Upper lobe of left lung (tissue), 6 donors: ENCODE measurements at regions not wholly inside any gene's neighbourhood (a gene's known extent, or its start where the extent isn't known, plus 50 kb on each side); places are given as distances from the start of the nearest gene placed in this dataset.

Source experiments
- ATAC-seq, 2 donors: fragments of 200-7000 bp; cut with Tn5 transposase; one replicate each; pipeline ENCODE4 v1.9.1; 2022; ENCODE audit warnings: mild to moderate bottlenecking in 2 of 2, moderate library complexity in 2 of 2; ENCODE audit not compliant: low FRiP score in 2 of 2
- DNase-seq, 2 donors: peaks; one replicate each; pipeline ENCODE4 v3.0.0-alpha.2; 2019 to 2020
- H3K27ac ChIP-seq, 4 donors: fragments of 200-600 bp; sonication (generic); one replicate each; pipeline ENCODE4 v1.5.1; 2016 to 2019
- H3K27me3 ChIP-seq, 4 donors: fragments of 200-600 bp; sonication (generic); one replicate each; pipeline ENCODE4 v1.5.1; 2017 to 2019
- H3K36me3 ChIP-seq, 4 donors: fragments of 200-600 bp; sonication (generic); one replicate each; pipeline ENCODE4 v1.5.1; 2016 to 2019
- H3K4me1 ChIP-seq, 4 donors: fragments of 200-600 bp; sonication (generic); one replicate each; pipeline ENCODE4 v1.5.1; 2018 to 2019
- H3K4me3 ChIP-seq, 4 donors: fragments of 200-600 bp; sonication (generic); one replicate each; pipeline ENCODE4 v1.5.1; 2017 to 2019; ENCODE audit warnings: mild to moderate bottlenecking in 2 of 4, moderate library complexity in 1 of 4
- H3K9me3 ChIP-seq, 4 donors: fragments of 200-600 bp; sonication (generic); one replicate each; pipeline ENCODE4 v1.5.1; 2018 to 2019
- EP300 ChIP-seq, 4 donors: sonication (generic); formaldehyde crosslinking; IDR thresholded peaks; one replicate each; pipeline ENCODE4 v1.5.1; 2017; ENCODE audit warnings: antibody characterized with exemption in 4 of 4, control low read depth in 2 of 4
- POLR2A ChIP-seq, 4 donors: fragments of 450-650 bp; IDR thresholded peaks; one replicate each; pipeline ENCODE4 v1.5.1; 2016 to 2017; ENCODE audit warnings: antibody characterized with exemption in 4 of 4, mild to moderate bottlenecking in 2 of 4
- POLR2AphosphoS5 ChIP-seq, 2 donors: sonication (generic); formaldehyde crosslinking; IDR thresholded peaks; one replicate each; pipeline ENCODE4 v1.5.1; 2017; ENCODE audit warnings: antibody characterized with exemption in 2 of 2
- WGBS, 2 donors: methylation state at CpG; one replicate each; pipeline ENCODE4 v1.1.5; 2017 to 2018; 5-methylcytosine and 5-hydroxymethylcytosine counted together
- TF ChIP-seq, protein P1 (sequence below), 6 experiments: fragments of 450-650 bp in 4 of 6; fragments of 200-600 bp in 2 of 6; sonication (generic) in 2 of 6; IDR thresholded peaks; one replicate each; pipeline ENCODE4 v1.5.1; 2016 to 2019; ENCODE audit warnings: antibody characterized with exemption in 6 of 6
- donor health status: DM: no; HTN: no; CAD: no; lungs with moderate emphysema.
- donor health status: DM: no; HTN: yes; CAD: no; lungs with severe emphysema.

DNA sequence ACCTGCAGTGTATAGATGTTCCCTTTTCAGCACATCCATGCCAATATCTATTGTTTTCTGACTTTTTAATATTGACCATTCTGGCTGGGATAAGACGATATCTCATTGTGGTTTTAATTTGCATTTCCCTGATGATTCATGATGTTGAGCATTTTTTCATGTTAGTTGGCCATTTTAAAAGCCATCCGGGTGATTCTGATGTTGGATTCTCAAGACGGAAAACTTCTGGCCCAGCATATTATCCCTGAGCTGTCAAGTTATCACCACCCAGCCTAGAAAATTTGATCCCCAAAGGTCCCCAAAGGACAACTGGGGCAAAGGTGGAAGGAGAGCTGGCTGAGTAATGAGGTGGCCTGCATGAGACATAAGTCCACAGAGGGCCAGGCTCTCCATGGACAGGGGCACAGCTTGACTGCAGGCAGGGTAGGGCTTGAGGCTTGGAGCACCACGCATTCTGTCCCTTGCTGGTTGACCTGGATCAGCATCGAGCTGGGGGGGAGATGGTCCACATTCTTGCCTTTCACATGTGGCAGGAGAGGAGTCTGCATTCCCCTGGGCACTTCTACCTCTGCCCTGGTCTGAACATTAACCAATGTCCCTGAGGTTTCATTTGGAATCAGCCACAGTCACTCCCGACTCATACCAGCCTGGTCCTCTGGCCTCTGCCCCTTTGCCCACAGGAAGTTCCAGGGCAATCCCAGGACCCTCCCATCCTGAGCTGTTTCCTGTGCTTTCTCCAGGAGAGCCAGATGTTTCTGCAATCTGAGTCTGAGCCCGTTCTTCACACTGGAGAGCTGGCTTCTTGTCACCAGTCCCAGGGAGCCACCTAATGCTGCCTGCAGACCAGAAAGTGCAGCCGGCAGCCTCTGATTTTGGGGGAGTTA is 69.2 kb downstream of the ISG20 start:
- 64 to 74% methylated on average over 6 to 8 of the region's 8 CpGs for WGBS, 2 donors
- no peak for DNase-seq

DNA sequence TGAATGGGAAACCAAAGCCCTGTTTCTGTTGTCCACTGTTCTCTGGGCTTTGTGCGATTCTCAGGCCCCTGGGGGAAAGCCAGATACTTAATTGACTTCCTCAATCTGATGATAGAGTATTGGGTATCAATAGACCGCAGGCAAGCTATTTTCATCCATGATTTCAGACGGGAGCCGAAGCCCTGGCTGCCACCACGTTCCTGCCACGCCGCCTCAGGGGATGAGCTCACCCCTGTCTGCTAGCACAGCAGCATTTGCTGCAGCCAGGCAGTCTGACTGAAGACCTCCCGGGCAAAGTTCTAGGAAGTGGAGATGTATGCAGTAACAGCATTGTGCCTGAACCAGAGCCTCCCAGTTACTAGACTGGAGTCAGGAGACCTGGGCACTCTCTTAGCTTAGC is 69.8 kb downstream of the ISG20 start:
- Histone ChIP-seq H3K27ac (peak overlapping the region in 1 of 4 donors; percentile 17), H3K36me3 (no peaks in the 10 kb centered on the region), H3K9me3 (no peaks in the 10 kb centered on the region), H3K4me3 (no peak overlapping the region), H3K4me1 (peaks cover 6 to 21% (median 9%) of the 10 kb centered on the region in 4 donors), H3K27me3 (peaks cover 0 to 5% (median 0%) of the 10 kb centered on the region in 4 donors)
- TF ChIP-seq EP300 (IDR thresholded peaks at IDR 0.05) (no peak), POLR2A (IDR thresholded peaks at IDR 0.05) (no peak), POLR2AphosphoS5 (IDR thresholded peaks at IDR 0.05) (no peak)
- TF ChIP-seq, protein P1, sequence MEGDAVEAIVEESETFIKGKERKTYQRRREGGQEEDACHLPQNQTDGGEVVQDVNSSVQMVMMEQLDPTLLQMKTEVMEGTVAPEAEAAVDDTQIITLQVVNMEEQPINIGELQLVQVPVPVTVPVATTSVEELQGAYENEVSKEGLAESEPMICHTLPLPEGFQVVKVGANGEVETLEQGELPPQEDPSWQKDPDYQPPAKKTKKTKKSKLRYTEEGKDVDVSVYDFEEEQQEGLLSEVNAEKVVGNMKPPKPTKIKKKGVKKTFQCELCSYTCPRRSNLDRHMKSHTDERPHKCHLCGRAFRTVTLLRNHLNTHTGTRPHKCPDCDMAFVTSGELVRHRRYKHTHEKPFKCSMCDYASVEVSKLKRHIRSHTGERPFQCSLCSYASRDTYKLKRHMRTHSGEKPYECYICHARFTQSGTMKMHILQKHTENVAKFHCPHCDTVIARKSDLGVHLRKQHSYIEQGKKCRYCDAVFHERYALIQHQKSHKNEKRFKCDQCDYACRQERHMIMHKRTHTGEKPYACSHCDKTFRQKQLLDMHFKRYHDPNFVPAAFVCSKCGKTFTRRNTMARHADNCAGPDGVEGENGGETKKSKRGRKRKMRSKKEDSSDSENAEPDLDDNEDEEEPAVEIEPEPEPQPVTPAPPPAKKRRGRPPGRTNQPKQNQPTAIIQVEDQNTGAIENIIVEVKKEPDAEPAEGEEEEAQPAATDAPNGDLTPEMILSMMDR (IDR thresholded peaks at IDR 0.05): no peak
- WGBS, 2 donors: 65 to 74% methylated on average over 7 to 8 of the region's 8 CpGs
- DNase-seq: no peak
- no peak for ATAC-seq

More for the DNA sequence above, 69.2 kb downstream of the ISG20 start:
- peak overlapping the region in 1 of 4 donors; percentile 17 for H3K27ac ChIP-seq
- no peak overlapping the region for H3K4me3 ChIP-seq
- H3K9me3 ChIP-seq: no peaks in the 10 kb centered on the region
- TF ChIP-seq POLR2A (IDR thresholded peaks at IDR 0.05): no peak
- no peaks in the 10 kb centered on the region for H3K36me3 ChIP-seq
- peaks cover 0 to 5% (median 0%) of the 10 kb centered on the region in 4 donors for H3K27me3 ChIP-seq
- no peak for ATAC-seq
- peaks cover 6 to 21% (median 9%) of the 10 kb centered on the region in 4 donors for H3K4me1 ChIP-seq

DNA sequence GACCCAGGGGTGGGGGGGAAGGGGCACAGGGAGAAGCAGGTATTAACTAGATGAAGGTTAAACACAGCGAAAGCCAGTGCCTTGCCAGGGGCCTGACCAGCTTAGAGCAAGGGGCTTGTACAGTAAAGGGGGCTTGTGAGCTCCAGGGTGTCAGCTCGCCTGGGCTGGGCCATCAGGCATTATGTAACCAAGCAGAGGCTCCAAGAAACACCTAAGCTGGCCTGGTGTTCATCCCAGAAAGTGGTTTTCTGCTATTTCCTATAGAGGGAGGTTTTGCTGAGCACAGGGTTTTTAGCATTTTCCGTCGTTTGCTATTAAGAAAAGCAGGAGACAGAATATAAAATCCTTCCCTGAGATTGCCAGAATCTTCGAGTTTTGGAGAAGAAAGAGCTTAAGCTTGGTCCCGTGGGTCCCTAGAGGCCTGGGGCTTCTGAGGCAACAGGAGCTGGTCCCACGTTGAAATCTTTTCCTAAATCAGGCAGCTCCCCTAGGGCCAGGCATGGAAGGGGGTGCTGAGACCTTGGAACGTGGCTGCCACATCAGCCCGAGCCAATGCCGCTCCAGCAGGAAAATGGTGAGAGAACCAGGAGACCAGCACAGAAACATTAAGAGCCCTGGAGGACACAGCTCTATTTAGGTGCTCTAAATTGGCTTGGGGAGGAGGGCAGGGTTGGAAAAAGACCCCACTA is 71.4 kb downstream of the ISG20 start:
- TF ChIP-seq POLR2A (IDR thresholded peaks at IDR 0.05) (no peak), POLR2AphosphoS5 (IDR thresholded peaks at IDR 0.05) (no peak), EP300 (IDR thresholded peaks at IDR 0.05) (no peak)
- TF ChIP-seq, protein P1 (IDR thresholded peaks at IDR 0.05): no peak
- no peak overlapping the region for H3K27ac ChIP-seq
- H3K27me3 ChIP-seq: peaks cover 0 to 5% (median 0%) of the 10 kb centered on the region in 4 donors
- 79 to 80% methylated on average over 10 of the region's 10 CpGs for WGBS, 2 donors
- no peaks in the 10 kb centered on the region for H3K36me3 ChIP-seq
- H3K4me1 ChIP-seq: peaks cover 6 to 15% (median 8%) of the 10 kb centered on the region in 4 donors
- DNase-seq: no peak
- ATAC-seq: no peak
- H3K4me3 ChIP-seq: no peak overlapping the region
- H3K9me3 ChIP-seq: no peaks in the 10 kb centered on the region

DNA sequence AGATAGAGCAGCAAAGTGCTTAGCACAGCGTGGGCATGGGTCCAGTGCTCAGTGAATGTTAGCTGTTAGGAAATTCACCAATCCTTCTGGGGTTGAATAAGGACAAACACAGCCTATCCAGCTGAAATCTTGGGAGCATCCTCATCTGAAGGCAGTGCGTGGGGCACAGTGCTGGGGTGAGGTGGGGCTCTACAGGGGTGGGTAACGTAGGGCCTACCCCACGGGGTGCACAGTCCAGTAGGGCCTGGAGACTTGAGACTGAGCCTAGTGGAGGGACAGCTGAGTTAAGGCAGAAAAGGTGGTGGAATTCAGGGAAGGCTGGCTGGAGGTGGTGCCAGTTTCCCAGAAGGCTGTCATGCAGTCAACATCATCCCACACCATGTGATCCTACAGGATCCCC is 73.0 kb downstream of the ISG20 start:
- no peaks in the 10 kb centered on the region for H3K27me3 ChIP-seq
- DNase-seq: no peak

More for the DNA sequence above, 73.0 kb downstream of the ISG20 start:
- TF ChIP-seq, protein P1 (IDR thresholded peaks at IDR 0.05): no peak
- TF ChIP-seq EP300 (IDR thresholded peaks at IDR 0.05) (no peak), POLR2AphosphoS5 (IDR thresholded peaks at IDR 0.05) (no peak), POLR2A (IDR thresholded peaks at IDR 0.05) (no peak)
- Histone ChIP-seq H3K9me3 (no peaks in the 10 kb centered on the region), H3K36me3 (no peaks in the 10 kb centered on the region), H3K4me1 (peaks cover 0 to 6% (median 1%) of the 10 kb centered on the region in 4 donors), H3K4me3 (no peak overlapping the region), H3K27ac (no peak overlapping the region)
- peak in 1 of 2 donors; percentile 24 for ATAC-seq
- 63 to 64% methylated on average over 4 of the region's 4 CpGs for WGBS, 2 donors
